Mucosa of rectum (tissue), 2 donors: ENCODE measurements at regions not wholly inside any gene's neighbourhood (a gene's known extent, or its start where the extent isn't known, plus 50 kb on each side); places are given as distances from the start of the nearest gene placed in this dataset.

Source experiments
- H3K27ac ChIP-seq, 2 donors: one replicate each; pipeline ENCODE4 v1.7.0; 2013; ENCODE audit warnings: inconsistent platforms in 2 of 2, low read depth in 2 of 2, low read length in 2 of 2
- H3K27me3 ChIP-seq, 2 donors: one replicate each; pipeline ENCODE4 v1.7.0; 2013; ENCODE audit warnings: low read length in 2 of 2; ENCODE audit not compliant: control insufficient read depth in 2 of 2, insufficient read depth in 2 of 2
- H3K36me3 ChIP-seq, 2 donors: one replicate each; pipeline ENCODE4 v1.7.0; 2013; ENCODE audit warnings: low read length in 2 of 2; ENCODE audit not compliant: control insufficient read depth in 2 of 2, insufficient read depth in 2 of 2
- H3K4me1 ChIP-seq, 2 donors: one replicate each; pipeline ENCODE4 v1.7.0; 2013; ENCODE audit warnings: low read length in 2 of 2, mild to moderate bottlenecking in 1 of 2; ENCODE audit not compliant: control insufficient read depth in 2 of 2, insufficient read depth in 2 of 2
- H3K4me3 ChIP-seq, 2 donors: one replicate each; pipeline ENCODE4 v1.7.0; 2013; ENCODE audit warnings: low read length in 2 of 2
- H3K9ac ChIP-seq, 2 donors: one replicate each; pipeline ENCODE4 v1.7.0; 2013; ENCODE audit warnings: low read length in 2 of 2, low read depth in 1 of 2, mild to moderate bottlenecking in 1 of 2
- H3K9me3 ChIP-seq, 2 donors: one replicate each; pipeline ENCODE4 v1.7.0; 2013; ENCODE audit warnings: low read length in 2 of 2; ENCODE audit not compliant: control insufficient read depth in 2 of 2
- donor health status: healthy.
- donor health status: Normal muscosa, but diverticular disease.

- no peak overlapping the region for H3K9ac ChIP-seq
- H3K4me1 ChIP-seq, result no peaks in the 10 kb centered on the region
- H3K27me3 ChIP-seq, result no peaks in the 10 kb centered on the region
- H3K36me3 ChIP-seq, result no peaks in the 10 kb centered on the region
- no peaks in the 10 kb centered on the region for H3K9me3 ChIP-seq
- no peak overlapping the region for H3K27ac ChIP-seq
- H3K4me3 ChIP-seq, result no peak overlapping the region
Measured at GRCh38 chr1:56045477-56045876, 533.9 kb downstream of the PLPP3 start.

GRCh38 chr1:56045062-56045461 lies 534.3 kb downstream of the PLPP3 start:
- no peak overlapping the region for H3K27ac ChIP-seq
- no peaks in the 10 kb centered on the region for H3K4me1 ChIP-seq
- no peak overlapping the region for H3K4me3 ChIP-seq
- no peaks in the 10 kb centered on the region for H3K36me3 ChIP-seq
- no peaks in the 10 kb centered on the region for H3K27me3 ChIP-seq
- no peaks in the 10 kb centered on the region for H3K9me3 ChIP-seq
- no peak overlapping the region for H3K9ac ChIP-seq

- peaks cover 0 to 3% of the 10 kb centered on the region in 2 donors for H3K4me1 ChIP-seq
- H3K27me3 ChIP-seq, result no peaks in the 10 kb centered on the region
- no peak overlapping the region for H3K9ac ChIP-seq
- no peak overlapping the region for H3K27ac ChIP-seq
- no peaks in the 10 kb centered on the region for H3K9me3 ChIP-seq
- no peaks in the 10 kb centered on the region for H3K36me3 ChIP-seq
- no peak overlapping the region for H3K4me3 ChIP-seq
Measured at GRCh38 chr1:56036479-56036878, 542.9 kb downstream of the PLPP3 start.

- H3K9me3 ChIP-seq, result no peaks in the 10 kb centered on the region
- H3K36me3 ChIP-seq, result no peaks in the 10 kb centered on the region
- H3K4me3 ChIP-seq, result no peak overlapping the region
- no peaks in the 10 kb centered on the region for H3K27me3 ChIP-seq
- H3K27ac ChIP-seq, result no peak overlapping the region
- no peak overlapping the region for H3K9ac ChIP-seq
- peaks cover 0 to 3% of the 10 kb centered on the region in 2 donors for H3K4me1 ChIP-seq
Measured at GRCh38 chr1:56034847-56035481, 544.4 kb downstream of the PLPP3 start.

- no peaks in the 10 kb centered on the region for H3K27me3 ChIP-seq
- H3K4me3 ChIP-seq, result no peak overlapping the region
- peaks cover 0 to 3% of the 10 kb centered on the region in 2 donors for H3K4me1 ChIP-seq
- H3K36me3 ChIP-seq, result no peaks in the 10 kb centered on the region
- H3K9ac ChIP-seq, result no peak overlapping the region
- no peak overlapping the region for H3K27ac ChIP-seq
- no peaks in the 10 kb centered on the region for H3K9me3 ChIP-seq
Measured at GRCh38 chr1:56034222-56034621, 545.1 kb downstream of the PLPP3 start.

GRCh38 chr1:56033321-56034037 lies 545.9 kb downstream of the PLPP3 start:
- no peaks in the 10 kb centered on the region for H3K9me3 ChIP-seq
- H3K27ac ChIP-seq, result no peak overlapping the region
- H3K27me3 ChIP-seq, result no peaks in the 10 kb centered on the region
- peaks cover 0 to 3% of the 10 kb centered on the region in 2 donors for H3K4me1 ChIP-seq
- no peaks in the 10 kb centered on the region for H3K36me3 ChIP-seq
- H3K9ac ChIP-seq, result no peak overlapping the region
- H3K4me3 ChIP-seq, result no peak overlapping the region

GRCh38 chr1:56032096-56032676 lies 547.2 kb downstream of the PLPP3 start:
- Histone ChIP-seq H3K36me3 (no peaks in the 10 kb centered on the region), H3K27me3 (no peaks in the 10 kb centered on the region), H3K27ac (no peak overlapping the region), H3K9me3 (no peaks in the 10 kb centered on the region), H3K4me1 (peaks cover 0 to 3% of the 10 kb centered on the region in 2 donors), H3K9ac (no peak overlapping the region), H3K4me3 (no peak overlapping the region)

- Histone ChIP-seq H3K27me3 (no peaks in the 10 kb centered on the region), H3K9me3 (no peaks in the 10 kb centered on the region), H3K36me3 (no peaks in the 10 kb centered on the region), H3K9ac (no peak overlapping the region), H3K27ac (no peak overlapping the region), H3K4me3 (no peak overlapping the region), H3K4me1 (no peaks in the 10 kb centered on the region)
Measured at GRCh38 chr1:56031001-56031400, 548.4 kb downstream of the PLPP3 start.

- no peak overlapping the region for H3K9ac ChIP-seq
- H3K27ac ChIP-seq, result peak overlapping the region; percentile 17 to 64
- H3K4me1 ChIP-seq, result no peaks in the 10 kb centered on the region
- no peaks in the 10 kb centered on the region for H3K27me3 ChIP-seq
- H3K9me3 ChIP-seq, result no peaks in the 10 kb centered on the region
- no peaks in the 10 kb centered on the region for H3K36me3 ChIP-seq
- no peak overlapping the region for H3K4me3 ChIP-seq
Measured at GRCh38 chr1:56029319-56030003, 549.9 kb downstream of the PLPP3 start.

GRCh38 chr1:56028911-56029310 lies 550.5 kb downstream of the PLPP3 start:
- Histone ChIP-seq H3K36me3 (no peaks in the 10 kb centered on the region), H3K27ac (peak overlapping the region; percentile 17 to 64), H3K9ac (no peak overlapping the region), H3K4me3 (no peak overlapping the region), H3K27me3 (no peaks in the 10 kb centered on the region), H3K9me3 (no peaks in the 10 kb centered on the region), H3K4me1 (no peaks in the 10 kb centered on the region)
